PC-9 (cell line): ENCODE measurements at regions not wholly inside any gene's neighbourhood (a gene's known extent, or its start where the extent isn't known, plus 50 kb on each side); places are given as distances from the start of the nearest gene placed in this dataset.

Experiments
- BruUV-seq: library from RNA; stranded (reverse); fragments of 400-500 nt; replicated peaks from 2 replicates; lab custom pipeline; 2021; lab: Mats Ljungman, UMichigan
- CTCF ChIA-PET: fragments of 300-600 bp; sonication (Branson Sonifier 250); formaldehyde crosslinking; loops from one replicate; lab custom pipeline; 2022; ENCODE audit warnings: antibody characterized with exemption; lab: Charles Lee
- POLR2A ChIA-PET: fragments of 300-600 bp; sonication (Branson Sonifier 250); formaldehyde crosslinking; loops from one replicate; lab custom pipeline; 2022; ENCODE audit warnings: antibody characterized with exemption; ENCODE audit not compliant: unreplicated experiment; lab: Charles Lee
- DNase-seq, 2 experiments: peaks; one replicate each; pipeline versions ENCODE4 v3.0.0 to v3.0.0-alpha.2; 2015 to 2022; ENCODE audit warnings: mixed read lengths in 1 of 2
- H2AFZ ChIP-seq: fragments of 200-600 bp; sonication (generic); 2 replicates; pipeline ENCODE4 v1.8.1; 2017; ENCODE audit warnings: antibody characterized with exemption
- H3F3A ChIP-seq: fragments of 200-600 bp; sonication (generic); 2 replicates; pipeline ENCODE4 v1.8.1; 2017; ENCODE audit warnings: antibody characterized with exemption, mild to moderate bottlenecking, low read depth; ENCODE audit not compliant: insufficient read depth
- H3K27ac ChIP-seq: fragments of 200-600 bp; sonication (generic); 2 replicates; pipeline ENCODE4 v1.6.1; 2016; ENCODE audit warnings: mixed run types
- H3K27me3 ChIP-seq: fragments of 200-600 bp; sonication (generic); 2 replicates; pipeline ENCODE4 v1.6.1; 2016; ENCODE audit warnings: low read depth, mixed run types; ENCODE audit not compliant: insufficient read depth
- H3K36me3 ChIP-seq: fragments of 200-600 bp; sonication (generic); 2 replicates; pipeline ENCODE4 v1.6.1; 2016; ENCODE audit warnings: low read depth, mixed run types
- H3K4me1 ChIP-seq: fragments of 200-600 bp; sonication (generic); replicated peaks from 2 replicates; pipeline ENCODE4 v1.6.1; 2016; ENCODE audit warnings: mixed run types; ENCODE audit not compliant: insufficient read depth
- H3K4me2 ChIP-seq: fragments of 200-600 bp; sonication (generic); 2 replicates; pipeline ENCODE4 v1.6.1; 2017; ENCODE audit warnings: mixed run types
- H3K4me3 ChIP-seq: fragments of 200-600 bp; sonication (generic); 2 replicates; pipeline ENCODE4 v1.6.1; 2016; ENCODE audit warnings: mixed run types
- H3K79me2 ChIP-seq: fragments of 200-600 bp; sonication (generic); 2 replicates; pipeline ENCODE4 v1.6.1; 2017; ENCODE audit warnings: low read depth, mixed run types
- H3K9me2 ChIP-seq: fragments of 200-600 bp; sonication (generic); 2 replicates; pipeline ENCODE4 v1.8.1; 2017; ENCODE audit warnings: mild to moderate bottlenecking; ENCODE audit not compliant: insufficient read depth
- H3K9me3 ChIP-seq: fragments of 200-600 bp; sonication (generic); 2 replicates; pipeline ENCODE4 v1.8.1; 2016; ENCODE audit warnings: low read depth; ENCODE audit not compliant: insufficient read depth
- H4K20me1 ChIP-seq: fragments of 200-600 bp; sonication (generic); 2 replicates; pipeline ENCODE4 v1.8.1; 2017; ENCODE audit not compliant: insufficient read depth
- CTCF ChIP-seq: fragments of 200-600 bp; sonication (generic); conservative IDR thresholded peaks from 2 replicates; pipeline ENCODE4 v1.6.1; 2017; ENCODE audit warnings: mixed run types, antibody characterized with exemption, mild to moderate bottlenecking, moderate library complexity
- EZH2 ChIP-seq: fragments of 200-600 bp; sonication (generic); IDR thresholded peaks from 2 replicates; pipeline ENCODE4 v1.8.0; 2017; ENCODE audit warnings: antibody characterized with exemption, low read depth
- intact Hi-C: fragments of 100-400 bp; cut with micrococcal nuclease; formaldehyde crosslinking; loops from one replicate; pipeline ENCODE4 v1.10.0; 2022; ENCODE audit not compliant: unreplicated experiment

GRCh38 chr12:103036581-103037214 lies 79.2 kb downstream of the ASCL1 start:
- Histone ChIP-seq H3K9me3 (no peaks in the 10 kb centered on the region), H3K4me1 (no peaks in the 10 kb centered on the region), H3K27ac (no peak overlapping the region), H3K27me3 (no peaks in the 10 kb centered on the region), H3K36me3 (no peaks in the 10 kb centered on the region), H3K79me2 (no peaks in the 10 kb centered on the region), H3K4me3 (no peak overlapping the region), H2AFZ (no peak overlapping the region), H3K9me2 (no peaks in the 10 kb centered on the region), H3K4me2 (no peak overlapping the region), H3F3A (no peaks in the 10 kb centered on the region), H4K20me1 (no peaks in the 10 kb centered on the region)
- intact Hi-C loops = no loop called here
- POLR2A ChIA-PET = no interaction called here
- TF ChIP-seq CTCF (no peak), EZH2 (no peak)
- CTCF ChIA-PET = no interaction called here
- BruUV-seq = no TSS peak
- no peak for DNase-seq

GRCh38 chr12:103043531-103044486 lies 86.3 kb downstream of the ASCL1 start:
- Histone ChIP-seq H3F3A (no peaks in the 10 kb centered on the region), H3K27me3 (no peaks in the 10 kb centered on the region), H3K27ac (no peak overlapping the region), H4K20me1 (no peaks in the 10 kb centered on the region), H3K79me2 (no peaks in the 10 kb centered on the region), H3K4me2 (no peak overlapping the region), H3K36me3 (no peaks in the 10 kb centered on the region), H3K9me2 (no peaks in the 10 kb centered on the region), H2AFZ (no peak overlapping the region), H3K9me3 (no peaks in the 10 kb centered on the region), H3K4me3 (no peak overlapping the region), H3K4me1 (no peaks in the 10 kb centered on the region)
- no TSS peak for BruUV-seq
- ChIA-PET POLR2A (no interaction called here), CTCF (interaction anchor here (0.7 kb wide), 1 partner anchor 227 kb away, joined by 3 read pairs; no protein-coding TSS in a partner anchor)
- TF ChIP-seq CTCF (no peak), EZH2 (no peak)
- no peak for DNase-seq
- intact Hi-C loops = no loop called here

- no peaks in the 10 kb centered on the region for H3K9me2 ChIP-seq
- H4K20me1 ChIP-seq = no peaks in the 10 kb centered on the region
- H3K79me2 ChIP-seq = no peaks in the 10 kb centered on the region
- no peaks in the 10 kb centered on the region for H3K9me3 ChIP-seq
- H3K4me1 ChIP-seq = no peaks in the 10 kb centered on the region
- H3K4me3 ChIP-seq = no peak overlapping the region
- POLR2A ChIA-PET = no interaction called here
- intact Hi-C loops = no loop called here
- no peak for TF ChIP-seq CTCF
- no peak for TF ChIP-seq EZH2
- no TSS peak for BruUV-seq
- no peak overlapping the region for H3K4me2 ChIP-seq
- CTCF ChIA-PET = no interaction called here
- no peaks in the 10 kb centered on the region for H3K36me3 ChIP-seq
- no peaks in the 10 kb centered on the region for H3K27me3 ChIP-seq
- H3K27ac ChIP-seq = no peak overlapping the region
- H3F3A ChIP-seq = no peaks in the 10 kb centered on the region
- DNase-seq = no peak
- no peak overlapping the region for H2AFZ ChIP-seq
These were observed 88.7 kb downstream of the ASCL1 start for GRCh38 chr12:103046154-103046553.
